Fibroblast of lung (primary cell): ENCODE measurements at regions not wholly inside any gene's neighbourhood (a gene's known extent, or its start where the extent isn't known, plus 50 kb on each side); places are given as distances from the start of the nearest gene placed in this dataset.

Source experiments
- DNase-seq, 2 donors: peaks; one replicate each; pipeline versions ENCODE4 v3.0.0 to v3.0.0-alpha.2; 2010; ENCODE audit warnings: low read depth in 2 of 2
- H2AFZ ChIP-seq: 2 replicates; pipeline ENCODE4 v1.5.1; 2012; ENCODE audit warnings: low read length, control low read depth, inconsistent platforms
- H3K27ac ChIP-seq: 2 replicates; pipeline ENCODE4 v1.5.1; 2011; ENCODE audit warnings: low read length, control low read depth; ENCODE audit not compliant: insufficient read depth
- H3K27me3 ChIP-seq: 2 replicates; pipeline ENCODE4 v1.5.1; 2011; ENCODE audit warnings: mild to moderate bottlenecking, low read length; ENCODE audit not compliant: control insufficient read depth, insufficient read depth
- H3K36me3 ChIP-seq: 2 replicates; pipeline ENCODE4 v1.5.1; 2011; ENCODE audit warnings: low read length; ENCODE audit not compliant: control insufficient read depth, insufficient read depth
- H3K4me1 ChIP-seq: 2 replicates; pipeline ENCODE4 v1.5.1; 2011; ENCODE audit warnings: low read length; ENCODE audit not compliant: control insufficient read depth, insufficient read depth; ENCODE audit errors: extremely low read depth
- H3K4me2 ChIP-seq: 2 replicates; pipeline ENCODE4 v1.5.1; 2011; ENCODE audit warnings: low read length, control low read depth; ENCODE audit not compliant: insufficient read depth; ENCODE audit errors: extremely low read depth
- H3K4me3 ChIP-seq, 4 experiments: fragments of 200-600 bp in 1 of 4; sonication (generic) in 1 of 4; replicated peaks in 1 of 4; 2 replicates each; pipeline ENCODE4 v1.5.1; 2011 to 2016; ENCODE audit warnings: low read length in 4 of 4, low read depth in 3 of 4, mild to moderate bottlenecking in 3 of 4, control low read depth in 2 of 4, inconsistent platforms in 1 of 4, mixed read lengths in 1 of 4; ENCODE audit not compliant: insufficient read depth in 1 of 4; ENCODE audit errors: control extremely low read depth in 1 of 4
- H3K79me2 ChIP-seq: 2 replicates; pipeline ENCODE4 v1.5.1; 2012; ENCODE audit warnings: mild to moderate bottlenecking, low read length, inconsistent platforms; ENCODE audit not compliant: control insufficient read depth, insufficient read depth
- H3K9ac ChIP-seq: 2 replicates; pipeline ENCODE4 v1.5.1; 2011; ENCODE audit warnings: mild to moderate bottlenecking, low read length, control low read depth; ENCODE audit not compliant: insufficient read depth
- H3K9me3 ChIP-seq: 2 replicates; pipeline ENCODE4 v1.5.1; 2012; ENCODE audit warnings: low read depth, low read length; ENCODE audit not compliant: control insufficient read depth, insufficient read depth
- H4K20me1 ChIP-seq: 2 replicates; pipeline ENCODE4 v1.5.1; 2011; ENCODE audit warnings: low read length; ENCODE audit not compliant: control insufficient read depth, insufficient read depth; ENCODE audit errors: extremely low read depth
- CTCF ChIP-seq, 2 donors: IDR thresholded peaks in 1 of 2; conservative IDR thresholded peaks in 1 of 2; 1 replicate in 1 of 2; 2 replicates in 1 of 2; pipeline ENCODE4 v1.5.1; 2011 to 2012; ENCODE audit warnings: low read length in 2 of 2, control low read depth in 1 of 2, inconsistent platforms in 1 of 2, low read depth in 1 of 2, mild to moderate bottlenecking in 1 of 2
- EZH2 ChIP-seq: IDR thresholded peaks from 2 replicates; pipeline ENCODE4 v1.5.1; 2012; ENCODE audit warnings: low read length, control low read depth, mild to moderate bottlenecking; ENCODE audit errors: missing control alignments

- Histone ChIP-seq H3K36me3 (no peaks in the 10 kb centered on the region), H3K27me3 (no peaks in the 10 kb centered on the region), H3K4me2 (no peak overlapping the region), H3K4me1 (no peaks in the 10 kb centered on the region), H3K9ac (no peak overlapping the region), H3K27ac (no peak overlapping the region), H4K20me1 (no peaks in the 10 kb centered on the region), H2AFZ (no peak overlapping the region), H3K4me3 (no peak overlapping the region), H3K9me3 (no peaks in the 10 kb centered on the region), H3K79me2 (no peaks in the 10 kb centered on the region)
- no peak for TF ChIP-seq EZH2
- TF ChIP-seq CTCF (conservative IDR thresholded peaks at IDR 0.05 in 1 of 2, IDR thresholded peaks at IDR 0.05 in 1 of 2; ENCODE audit: low read depth in 1 of 2, low read length in 2 of 2) = no peak
- no peak for DNase-seq
Observed at GRCh38 chr7:106603346-106603745, 57.6 kb downstream of the CCDC71L start.

- Histone ChIP-seq H3K4me3 (no peak overlapping the region), H3K36me3 (no peaks in the 10 kb centered on the region), H3K4me1 (no peaks in the 10 kb centered on the region), H3K27ac (no peak overlapping the region), H3K9me3 (no peaks in the 10 kb centered on the region), H3K79me2 (no peaks in the 10 kb centered on the region), H3K4me2 (no peak overlapping the region), H3K9ac (no peak overlapping the region), H4K20me1 (no peaks in the 10 kb centered on the region), H2AFZ (no peak overlapping the region), H3K27me3 (no peaks in the 10 kb centered on the region)
- TF ChIP-seq EZH2 (no peak), CTCF (conservative IDR thresholded peaks at IDR 0.05 in 1 of 2, IDR thresholded peaks at IDR 0.05 in 1 of 2; ENCODE audit: low read depth in 1 of 2, low read length in 2 of 2) (no peak)
- DNase-seq = no peak
Observed at GRCh38 chr7:106602062-106602461, 58.9 kb downstream of the CCDC71L start.

GRCh38 chr7:106600569-106601373 is 60.2 kb downstream of the CCDC71L start:
- Histone ChIP-seq H3K27ac (no peak overlapping the region), H4K20me1 (no peaks in the 10 kb centered on the region), H3K9ac (no peak overlapping the region), H3K4me3 (no peak overlapping the region), H3K27me3 (no peaks in the 10 kb centered on the region), H3K79me2 (no peaks in the 10 kb centered on the region), H2AFZ (no peak overlapping the region), H3K4me1 (no peaks in the 10 kb centered on the region), H3K36me3 (no peaks in the 10 kb centered on the region), H3K9me3 (no peaks in the 10 kb centered on the region), H3K4me2 (no peak overlapping the region)
- no peak for TF ChIP-seq EZH2
- TF ChIP-seq CTCF (conservative IDR thresholded peaks at IDR 0.05 in 1 of 2, IDR thresholded peaks at IDR 0.05 in 1 of 2; ENCODE audit: low read depth in 1 of 2, low read length in 2 of 2) = no peak
- peak in 1 of 2 donors; percentile 61 for DNase-seq
